ENCODE measurements at regions not wholly inside any gene's neighbourhood (a gene's known extent, or its start where the extent isn't known, plus 50 kb on each side); places are given as distances from the start of the nearest gene placed in this dataset.

GRCh38 chr2:129050101-129050500, 731.4 kb upstream of the HS6ST1 start:
- TF ChIP-seq, protein P1, sequence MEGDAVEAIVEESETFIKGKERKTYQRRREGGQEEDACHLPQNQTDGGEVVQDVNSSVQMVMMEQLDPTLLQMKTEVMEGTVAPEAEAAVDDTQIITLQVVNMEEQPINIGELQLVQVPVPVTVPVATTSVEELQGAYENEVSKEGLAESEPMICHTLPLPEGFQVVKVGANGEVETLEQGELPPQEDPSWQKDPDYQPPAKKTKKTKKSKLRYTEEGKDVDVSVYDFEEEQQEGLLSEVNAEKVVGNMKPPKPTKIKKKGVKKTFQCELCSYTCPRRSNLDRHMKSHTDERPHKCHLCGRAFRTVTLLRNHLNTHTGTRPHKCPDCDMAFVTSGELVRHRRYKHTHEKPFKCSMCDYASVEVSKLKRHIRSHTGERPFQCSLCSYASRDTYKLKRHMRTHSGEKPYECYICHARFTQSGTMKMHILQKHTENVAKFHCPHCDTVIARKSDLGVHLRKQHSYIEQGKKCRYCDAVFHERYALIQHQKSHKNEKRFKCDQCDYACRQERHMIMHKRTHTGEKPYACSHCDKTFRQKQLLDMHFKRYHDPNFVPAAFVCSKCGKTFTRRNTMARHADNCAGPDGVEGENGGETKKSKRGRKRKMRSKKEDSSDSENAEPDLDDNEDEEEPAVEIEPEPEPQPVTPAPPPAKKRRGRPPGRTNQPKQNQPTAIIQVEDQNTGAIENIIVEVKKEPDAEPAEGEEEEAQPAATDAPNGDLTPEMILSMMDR (IDR thresholded peaks at IDR 0.05): no peak
- no peak overlapping the region for H3K27ac ChIP-seq
- H3K4me3 ChIP-seq: no peak overlapping the region
- no peak for DNase-seq (ENCODE audit: low spot score)

- Histone ChIP-seq H3K4me3 (no peak overlapping the region), H3K27ac (no peak overlapping the region)
- TF ChIP-seq, protein P1 (IDR thresholded peaks at IDR 0.05): no peak
- DNase-seq (ENCODE audit: low spot score): no peak
These were observed 736.6 kb upstream of the HS6ST1 start for GRCh38 chr2:129055242-129055641.

DNA sequence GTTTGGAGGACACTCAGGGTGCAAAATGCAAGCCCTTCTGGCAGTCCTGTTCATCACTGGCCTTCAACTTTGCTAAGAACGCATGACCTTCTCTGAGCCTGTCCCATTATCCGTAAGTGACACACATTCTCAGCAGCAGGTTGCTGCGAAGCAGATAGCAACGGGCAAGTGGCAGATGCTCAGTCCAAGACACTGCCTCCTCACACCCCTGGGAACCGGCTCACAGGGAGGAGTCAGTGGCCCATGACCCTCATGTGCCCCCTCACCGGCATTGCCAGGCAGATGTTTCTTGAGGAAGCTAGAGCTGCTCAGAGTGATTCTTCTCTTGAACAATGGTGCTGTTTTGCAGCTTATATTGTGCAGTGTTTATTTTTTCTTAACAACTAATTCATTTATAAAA, 737.2 kb upstream of the HS6ST1 start:
- Histone ChIP-seq H3K27ac (no peak overlapping the region), H3K4me3 (no peak overlapping the region)
- TF ChIP-seq, protein P1 (IDR thresholded peaks at IDR 0.05): no peak
- DNase-seq (ENCODE audit: low spot score): no peak

GRCh38 chr2:129056309-129056958, 737.8 kb upstream of the HS6ST1 start:
- Histone ChIP-seq H3K27ac (no peak overlapping the region), H3K4me3 (no peak overlapping the region)
- TF ChIP-seq, protein P1 (IDR thresholded peaks at IDR 0.05): no peak
- no peak for DNase-seq (ENCODE audit: low spot score)

DNA sequence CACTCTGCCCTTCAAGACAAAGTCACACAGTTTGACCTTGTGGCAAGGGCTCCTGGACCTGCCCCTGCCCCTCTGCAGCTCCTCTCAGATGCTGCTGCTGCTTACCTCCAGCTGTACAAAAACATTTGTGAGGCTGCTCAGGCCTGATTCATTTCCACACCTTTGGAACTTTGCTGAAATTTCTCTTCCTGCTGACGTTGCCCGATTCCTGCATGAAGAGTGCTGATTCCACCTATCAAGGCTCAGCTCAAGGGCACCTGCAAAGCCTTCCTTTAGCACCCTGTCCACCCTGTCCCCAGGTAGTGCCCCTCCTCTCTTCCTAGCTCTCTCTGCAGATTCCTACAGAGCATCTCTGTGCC, 738.3 kb upstream of the HS6ST1 start:
- no peak overlapping the region for H3K27ac ChIP-seq
- H3K4me3 ChIP-seq: no peak overlapping the region
- no peak for DNase-seq (ENCODE audit: low spot score)
- TF ChIP-seq, protein P1 (IDR thresholded peaks at IDR 0.05): no peak

DNA sequence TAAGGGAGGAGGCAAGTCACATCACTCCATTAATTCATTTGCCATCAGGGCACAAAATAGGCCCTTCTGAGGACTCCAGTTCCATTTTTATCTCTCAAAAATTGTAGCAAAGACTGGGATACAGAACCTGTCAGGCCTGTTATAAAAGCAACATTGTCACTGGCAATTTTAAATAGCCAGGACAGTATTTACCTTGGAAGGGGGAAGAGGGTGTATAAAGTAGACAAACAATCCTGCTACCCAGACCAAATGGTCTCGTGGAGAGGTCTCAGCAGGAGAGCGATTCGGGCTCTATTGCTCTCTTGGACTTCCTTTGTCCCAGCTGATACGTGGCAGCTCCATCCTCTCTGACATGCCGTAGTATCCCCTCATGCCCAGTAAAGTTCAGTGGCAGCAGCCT, 740.3 kb upstream of the HS6ST1 start:
- Histone ChIP-seq H3K4me3 (no peak overlapping the region), H3K27ac (peak overlapping the region; percentile 27 to 78)
- TF ChIP-seq, protein P1 (IDR thresholded peaks at IDR 0.05): no peak
- DNase-seq (ENCODE audit: low spot score): no peak

- TF ChIP-seq, protein P1 (IDR thresholded peaks at IDR 0.05): no peak
- Histone ChIP-seq H3K4me3 (no peak overlapping the region), H3K27ac (peak overlapping the region; percentile 27 to 78)
- no peak for DNase-seq (ENCODE audit: low spot score)
These were observed 740.8 kb upstream of the HS6ST1 start for GRCh38 chr2:129059476-129059875.

All from coronary artery (tissue), 2 donors.